ENCODE measurements at regions not wholly inside any gene's neighbourhood (a gene's known extent, or its start where the extent isn't known, plus 50 kb on each side); places are given as distances from the start of the nearest gene placed in this dataset.

DNA sequence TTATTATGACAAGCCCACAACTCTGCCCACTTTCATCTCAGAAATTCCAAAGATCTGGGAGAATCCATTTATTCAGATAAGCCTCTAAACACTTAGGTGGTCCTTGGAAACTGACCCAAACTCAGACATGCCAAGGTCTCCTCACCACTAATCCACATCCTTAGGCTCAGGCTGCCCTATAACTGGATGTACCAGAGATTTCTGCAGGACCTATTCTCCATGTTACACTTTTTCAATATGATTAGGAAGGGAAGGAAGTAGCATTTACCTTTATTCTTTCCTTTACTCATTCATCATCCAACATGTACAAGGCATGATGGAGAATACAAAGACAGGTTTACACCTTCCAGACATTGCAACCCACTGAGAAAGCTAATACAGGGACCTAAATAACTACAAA lies 145.9 kb upstream of the BMP4 start:
- Mint-ChIP-seq H3K9me3 (no peaks in the 10 kb centered on the region), H3K36me3 (no peaks in the 10 kb centered on the region), H3K27ac (no peak overlapping the region), H3K27me3 (ENCODE audit: low read depth in 3 of 3) (no peaks in the 10 kb centered on the region), H3K4me1 (no peaks in the 10 kb centered on the region), H3K4me3 (no peak overlapping the region)
- Histone ChIP-seq H3K9me3 (replicated peaks in 1 of 2; ENCODE audit: control insufficient read depth in 1 of 2, insufficient read depth in 1 of 2, low read length in 2 of 2) (no peaks in the 10 kb centered on the region), H3K9ac (ENCODE audit: insufficient read depth, low read length, poor library complexity, severe bottlenecking) (no peak overlapping the region), H2AFZ (ENCODE audit: insufficient read depth, low read depth, low read length, poor library complexity, severe bottlenecking) (no peak overlapping the region), H3K27me3 (ENCODE audit: control insufficient read depth in 2 of 2, insufficient read depth in 2 of 2, low read length in 2 of 2) (no peaks in the 10 kb centered on the region), H4K20me1 (ENCODE audit: insufficient read depth, low read length) (no peaks in the 10 kb centered on the region), H3K4me3 (replicated peaks in 1 of 3; ENCODE audit: low read depth in 2 of 3, low read length in 3 of 3) (no peak overlapping the region), H3K4me1 (ENCODE audit: control insufficient read depth in 1 of 2, insufficient read depth in 2 of 2, low read length in 2 of 2) (no peaks in the 10 kb centered on the region), H3K36me3 (replicated peaks in 1 of 2; ENCODE audit: control insufficient read depth in 1 of 2, insufficient read depth in 2 of 2, low read length in 2 of 2) (no peaks in the 10 kb centered on the region), H3K4me2 (replicated peaks; ENCODE audit: extremely low read depth, low read length, poor library complexity, severe bottlenecking) (no peak overlapping the region), H3K79me2 (ENCODE audit: insufficient read depth, low read length) (no peaks in the 10 kb centered on the region), H3K27ac (ENCODE audit: low read depth in 1 of 2, low read length in 2 of 2) (no peak overlapping the region)
- intact Hi-C loops (cut with micrococcal nuclease): no loop called here
- TF ChIP-seq, protein P1, sequence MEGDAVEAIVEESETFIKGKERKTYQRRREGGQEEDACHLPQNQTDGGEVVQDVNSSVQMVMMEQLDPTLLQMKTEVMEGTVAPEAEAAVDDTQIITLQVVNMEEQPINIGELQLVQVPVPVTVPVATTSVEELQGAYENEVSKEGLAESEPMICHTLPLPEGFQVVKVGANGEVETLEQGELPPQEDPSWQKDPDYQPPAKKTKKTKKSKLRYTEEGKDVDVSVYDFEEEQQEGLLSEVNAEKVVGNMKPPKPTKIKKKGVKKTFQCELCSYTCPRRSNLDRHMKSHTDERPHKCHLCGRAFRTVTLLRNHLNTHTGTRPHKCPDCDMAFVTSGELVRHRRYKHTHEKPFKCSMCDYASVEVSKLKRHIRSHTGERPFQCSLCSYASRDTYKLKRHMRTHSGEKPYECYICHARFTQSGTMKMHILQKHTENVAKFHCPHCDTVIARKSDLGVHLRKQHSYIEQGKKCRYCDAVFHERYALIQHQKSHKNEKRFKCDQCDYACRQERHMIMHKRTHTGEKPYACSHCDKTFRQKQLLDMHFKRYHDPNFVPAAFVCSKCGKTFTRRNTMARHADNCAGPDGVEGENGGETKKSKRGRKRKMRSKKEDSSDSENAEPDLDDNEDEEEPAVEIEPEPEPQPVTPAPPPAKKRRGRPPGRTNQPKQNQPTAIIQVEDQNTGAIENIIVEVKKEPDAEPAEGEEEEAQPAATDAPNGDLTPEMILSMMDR (IDR thresholded peaks at IDR 0.05): no peak
- DNase-seq: no peak

DNA sequence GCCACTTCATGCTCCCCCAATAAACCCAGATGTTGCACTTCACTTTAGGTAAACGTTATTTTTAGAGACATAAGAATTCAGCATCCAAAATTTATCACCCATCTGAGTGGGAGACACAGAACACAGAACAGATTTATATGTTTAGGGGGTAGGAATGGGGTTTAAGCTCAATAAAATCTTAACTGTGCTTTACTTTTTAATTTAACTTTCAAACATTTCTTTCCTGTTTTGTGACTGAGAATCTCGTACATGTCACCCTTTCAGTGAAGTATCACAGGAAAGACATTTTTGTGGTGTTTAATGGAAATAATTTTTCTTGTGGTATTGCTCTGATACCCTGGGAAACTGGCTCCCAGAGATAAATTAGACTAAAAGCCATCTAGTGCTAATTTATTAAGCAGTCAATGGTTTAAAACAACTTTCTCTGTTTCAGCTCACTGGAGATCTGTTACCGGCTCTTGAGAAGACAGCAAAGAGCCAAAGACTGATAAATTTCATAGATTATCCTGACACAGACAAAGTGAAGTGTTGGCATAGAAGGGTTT lies 148.0 kb upstream of the BMP4 start:
- H3K4me1 ChIP-seq (ENCODE audit: control insufficient read depth in 1 of 2, insufficient read depth in 2 of 2, low read length in 2 of 2): no peaks in the 10 kb centered on the region
- H4K20me1 ChIP-seq (ENCODE audit: insufficient read depth, low read length): no peaks in the 10 kb centered on the region
- no peaks in the 10 kb centered on the region for H3K36me3 ChIP-seq (replicated peaks in 1 of 2; ENCODE audit: control insufficient read depth in 1 of 2, insufficient read depth in 2 of 2, low read length in 2 of 2)
- no peaks in the 10 kb centered on the region for H3K27me3 ChIP-seq (ENCODE audit: control insufficient read depth in 2 of 2, insufficient read depth in 2 of 2, low read length in 2 of 2)
- DNase-seq: no peak
- H3K4me2 ChIP-seq (replicated peaks; ENCODE audit: extremely low read depth, low read length, poor library complexity, severe bottlenecking): no peak overlapping the region
- H3K79me2 ChIP-seq (ENCODE audit: insufficient read depth, low read length): no peaks in the 10 kb centered on the region
- H3K27ac ChIP-seq (ENCODE audit: low read depth in 1 of 2, low read length in 2 of 2): no peak overlapping the region
- intact Hi-C loops (cut with micrococcal nuclease): no loop called here
- Mint-ChIP-seq H3K9me3 (no peaks in the 10 kb centered on the region), H3K4me3 (no peak overlapping the region), H3K27me3 (ENCODE audit: low read depth in 3 of 3) (no peaks in the 10 kb centered on the region), H3K4me1 (no peaks in the 10 kb centered on the region), H3K27ac (no peak overlapping the region), H3K36me3 (no peaks in the 10 kb centered on the region)
- H3K9ac ChIP-seq (ENCODE audit: insufficient read depth, low read length, poor library complexity, severe bottlenecking): no peak overlapping the region
- no peak overlapping the region for H3K4me3 ChIP-seq (replicated peaks in 1 of 3; ENCODE audit: low read depth in 2 of 3, low read length in 3 of 3)
- WGBS (ENCODE audit: insufficient coverage): no CpG with 5 or more reads among the region's 3 CpGs
- no peaks in the 10 kb centered on the region for H3K9me3 ChIP-seq (replicated peaks in 1 of 2; ENCODE audit: control insufficient read depth in 1 of 2, insufficient read depth in 1 of 2, low read length in 2 of 2)
- H2AFZ ChIP-seq (ENCODE audit: insufficient read depth, low read depth, low read length, poor library complexity, severe bottlenecking): no peak overlapping the region
- TF ChIP-seq, protein P1 (IDR thresholded peaks at IDR 0.05): no peak

Measured in CD14-positive monocyte (primary cell).